Body of pancreas (tissue), 4 donors: ENCODE measurements at regions not wholly inside any gene's neighbourhood (a gene's known extent, or its start where the extent isn't known, plus 50 kb on each side); places are given as distances from the start of the nearest gene placed in this dataset.

Source experiments
- ATAC-seq: fragments of 150-250 bp; one replicate; pipeline ENCODE4 v1.9.1; 2016
- DNase-seq, 4 donors: peaks; one replicate each; pipeline ENCODE4 v3.0.0-alpha.2; 2019
- H3K27ac ChIP-seq, 4 donors: fragments of 200-600 bp; sonication (generic); 1 replicate in 3 of 4; 2 replicates in 1 of 4; pipeline versions ENCODE4 v1.5.1 to v1.6.1; 2016 to 2019; ENCODE audit warnings: mild to moderate bottlenecking in 1 of 4, mixed read lengths in 1 of 4, moderate library complexity in 1 of 4
- H3K27me3 ChIP-seq, 2 donors: fragments of 200-600 bp; sonication (generic); one replicate each; pipeline ENCODE4 v1.6.0; 2016; ENCODE audit warnings: mild to moderate bottlenecking in 1 of 2
- H3K36me3 ChIP-seq, 2 donors: fragments of 200-600 bp; sonication (generic); replicated peaks in 1 of 2; 2 replicates each; pipeline ENCODE4 v1.5.1; 2016; ENCODE audit warnings: low read depth in 2 of 2; ENCODE audit not compliant: insufficient read depth in 1 of 2
- H3K4me1 ChIP-seq: fragments of 200-600 bp; sonication (generic); one replicate; pipeline ENCODE4 v1.6.0; 2016
- H3K4me3 ChIP-seq, 2 donors: fragments of 200-600 bp; sonication (generic); 1 replicate in 1 of 2; 2 replicates in 1 of 2; pipeline ENCODE4 v1.5.1; 2016 to 2019
- H3K9me3 ChIP-seq, 3 donors: fragments of 200-600 bp; sonication (generic); 1 replicate in 2 of 3; 2 replicates in 1 of 3; pipeline ENCODE4 v1.5.1; 2016
- CTCF ChIP-seq, 7 experiments: fragments of 450-650 bp in 4 of 7; fragments of 200-600 bp in 3 of 7; sonication (generic) in 3 of 7; IDR thresholded peaks; one replicate each; pipeline ENCODE4 v1.5.1; 2016 to 2019; ENCODE audit warnings: antibody characterized with exemption in 7 of 7
- POLR2A ChIP-seq, 3 donors: fragments of 450-650 bp; IDR thresholded peaks; one replicate each; pipeline ENCODE4 v1.6.1; 2016; ENCODE audit warnings: antibody characterized with exemption in 3 of 3, mild to moderate bottlenecking in 2 of 3
- WGBS, 2 donors: methylation state at CpG; one replicate each; pipeline ENCODE4 v1.1.5; 2017; 5-methylcytosine and 5-hydroxymethylcytosine counted together
- intact Hi-C: fragments of 100-400 bp; cut with DNase I; formaldehyde crosslinking; loops from one replicate; pipeline ENCODE4 v1.15.1; 2023

- no peak for TF ChIP-seq CTCF (IDR thresholded peaks at IDR 0.05)
- TF ChIP-seq POLR2A (IDR thresholded peaks at IDR 0.05), result no peak
- Histone ChIP-seq H3K27ac (no peak overlapping the region), H3K36me3 (no peaks in the 10 kb centered on the region), H3K27me3 (no peaks in the 10 kb centered on the region), H3K9me3 (no peaks in the 10 kb centered on the region), H3K4me3 (no peak overlapping the region), H3K4me1 (no peaks in the 10 kb centered on the region)
- DNase-seq (no peak), ATAC-seq (no peak)
- intact Hi-C loops, result no loop called here
- WGBS, 2 donors, result 47 to 57% methylated on average over 2 of the region's 2 CpGs
Observed at GRCh38 chr18:41150316-41150715, 804.7 kb upstream of the PIK3C3 start.

- WGBS, 2 donors, result 10 to 24% methylated on average over 1 of the region's 1 CpG
- ATAC-seq, result no peak
Observed at GRCh38 chr18:41146301-41146700, 808.7 kb upstream of the PIK3C3 start.

GRCh38 chr18:41145516-41145915 is 809.5 kb upstream of the PIK3C3 start:
- intact Hi-C loops, result no loop called here
- ATAC-seq, result no peak
- TF ChIP-seq CTCF (IDR thresholded peaks at IDR 0.05) (no peak), POLR2A (IDR thresholded peaks at IDR 0.05) (no peak)

More at GRCh38 chr18:41146301-41146700, 808.7 kb upstream of the PIK3C3 start:
- Histone ChIP-seq H3K4me3 (no peak overlapping the region), H3K27ac (no peak overlapping the region), H3K9me3 (no peaks in the 10 kb centered on the region), H3K36me3 (no peaks in the 10 kb centered on the region), H3K27me3 (no peaks in the 10 kb centered on the region), H3K4me1 (no peaks in the 10 kb centered on the region)
- intact Hi-C loops, result no loop called here
- TF ChIP-seq POLR2A (IDR thresholded peaks at IDR 0.05) (no peak), CTCF (IDR thresholded peaks at IDR 0.05) (no peak)
- DNase-seq, result no peak

GRCh38 chr18:41144441-41144840 is 810.6 kb upstream of the PIK3C3 start:
- no peak overlapping the region for H3K4me3 ChIP-seq
- no peak overlapping the region for H3K27ac ChIP-seq
- 70 to 82% methylated on average over 1 of the region's 1 CpG for WGBS, 2 donors
- TF ChIP-seq POLR2A (IDR thresholded peaks at IDR 0.05) (no peak), CTCF (IDR thresholded peaks at IDR 0.05) (no peak)
- no peak for DNase-seq
- H3K9me3 ChIP-seq, result no peaks in the 10 kb centered on the region
- H3K4me1 ChIP-seq, result no peaks in the 10 kb centered on the region
- no peaks in the 10 kb centered on the region for H3K27me3 ChIP-seq
- intact Hi-C loops, result no loop called here
- H3K36me3 ChIP-seq, result no peaks in the 10 kb centered on the region
- ATAC-seq, result no peak

More at GRCh38 chr18:41145516-41145915, 809.5 kb upstream of the PIK3C3 start:
- no peaks in the 10 kb centered on the region for H3K4me1 ChIP-seq
- no peaks in the 10 kb centered on the region for H3K27me3 ChIP-seq
- no peaks in the 10 kb centered on the region for H3K9me3 ChIP-seq
- DNase-seq, result peak in 2 of 4 donors; percentile 2 to 7
- no peaks in the 10 kb centered on the region for H3K36me3 ChIP-seq
- H3K27ac ChIP-seq, result no peak overlapping the region
- no peak overlapping the region for H3K4me3 ChIP-seq

- H3K4me1 ChIP-seq, result no peaks in the 10 kb centered on the region
- ATAC-seq (no peak), DNase-seq (no peak)
- intact Hi-C loops, result no loop called here
- no peak for TF ChIP-seq POLR2A (IDR thresholded peaks at IDR 0.05)
- TF ChIP-seq CTCF (IDR thresholded peaks at IDR 0.05), result no peak
- no peaks in the 10 kb centered on the region for H3K27me3 ChIP-seq
- no peak overlapping the region for H3K4me3 ChIP-seq
- WGBS, 2 donors, result 65 to 67% methylated on average over 3 of the region's 3 CpGs
- no peaks in the 10 kb centered on the region for H3K36me3 ChIP-seq
- H3K27ac ChIP-seq, result no peak overlapping the region
- H3K9me3 ChIP-seq, result no peaks in the 10 kb centered on the region
Observed at GRCh38 chr18:41140506-41140905, 814.5 kb upstream of the PIK3C3 start.
